Left kidney (tissue), 1 donor: ENCODE measurements at regions not wholly inside any gene's neighbourhood (a gene's known extent, or its start where the extent isn't known, plus 50 kb on each side); places are given as distances from the start of the nearest gene placed in this dataset.
"Not testable (repeated sequence)": the region's sequence is repeated elsewhere in the genome, so short reads cannot be mapped to it uniquely, and the experiment has no call there.

Source experiments
- DNase-seq: peaks from one replicate; pipeline ENCODE4 v3.0.0-alpha.2; 2013

DNA sequence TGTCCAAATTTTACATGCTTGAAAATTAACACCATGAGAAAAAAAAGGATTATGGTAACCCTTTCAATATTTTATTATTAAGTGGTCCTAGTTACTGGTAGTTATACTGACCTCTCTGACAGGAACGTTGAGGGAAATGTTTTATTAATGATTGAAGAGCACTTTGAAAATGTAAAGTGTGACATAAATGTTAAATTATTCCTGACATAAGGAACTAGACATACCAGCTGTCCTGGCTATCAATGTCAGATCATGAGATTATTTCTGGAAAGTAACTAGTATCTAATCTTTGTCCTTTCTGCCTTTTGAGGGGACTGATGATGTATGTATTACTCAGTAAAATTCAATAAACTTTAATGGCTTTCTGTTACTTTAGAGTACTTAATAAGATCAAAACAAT, 1538.5 kb upstream of the CDH6 start:
- DNase-seq: no peak

DNA sequence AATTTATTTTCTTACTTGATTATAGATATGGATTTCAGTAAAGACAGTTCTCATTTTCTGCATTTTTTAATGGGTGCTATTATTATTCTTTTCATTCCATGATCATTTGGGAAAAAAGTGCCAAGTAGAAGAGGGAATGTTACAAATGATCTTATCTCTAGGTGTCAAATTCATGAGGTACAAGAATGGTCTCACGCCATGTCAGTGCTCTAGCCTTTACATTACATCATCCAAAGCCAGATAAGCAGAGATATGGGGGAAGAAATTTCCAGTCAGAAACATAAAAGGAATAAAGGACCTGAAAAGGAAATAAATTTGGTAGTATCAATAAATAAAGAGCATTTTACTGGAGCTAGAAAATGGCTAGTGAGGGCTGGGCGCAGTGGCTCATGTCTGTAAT, 1544.2 kb upstream of the CDH6 start:
- DNase-seq: no peak

DNA sequence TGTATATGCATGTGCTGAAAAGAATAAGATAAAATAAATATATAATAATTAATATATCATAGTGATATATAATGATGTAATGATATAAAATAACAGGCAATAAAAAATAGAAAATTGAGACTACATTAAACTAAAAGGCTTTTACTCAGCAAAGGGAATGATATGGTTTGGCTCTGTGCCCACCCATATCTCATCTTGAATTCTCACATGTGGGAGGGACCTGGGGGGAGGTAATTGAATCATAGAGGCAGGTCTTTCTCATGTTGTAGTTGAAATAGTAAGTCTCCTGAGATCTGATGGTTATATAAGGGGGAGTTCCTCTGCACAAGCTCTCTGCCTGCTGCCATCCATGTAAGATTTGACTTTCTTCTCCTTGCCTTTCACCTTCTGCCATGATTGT, 1550.9 kb upstream of the CDH6 start:
- no peak for DNase-seq

DNA sequence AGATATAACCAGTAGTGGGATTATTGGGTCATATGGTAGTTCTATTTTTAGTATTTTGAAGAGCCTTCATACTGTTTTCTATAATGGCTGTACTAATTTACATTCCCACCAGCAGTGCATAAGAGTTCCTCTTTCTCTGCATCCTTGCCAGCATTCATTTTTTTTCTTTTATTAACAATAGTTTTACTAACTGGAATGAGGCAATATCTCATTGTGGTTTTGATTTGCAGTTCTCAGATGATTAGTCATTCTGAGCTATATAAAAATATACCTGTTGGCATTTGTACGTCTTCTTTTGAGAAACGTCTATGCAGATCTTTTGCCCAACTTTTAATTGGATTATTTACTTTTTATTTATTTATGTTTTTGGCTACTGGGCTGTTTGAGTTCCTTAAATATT, 1579.3 kb upstream of the CDH6 start:
- no peak for DNase-seq

DNA sequence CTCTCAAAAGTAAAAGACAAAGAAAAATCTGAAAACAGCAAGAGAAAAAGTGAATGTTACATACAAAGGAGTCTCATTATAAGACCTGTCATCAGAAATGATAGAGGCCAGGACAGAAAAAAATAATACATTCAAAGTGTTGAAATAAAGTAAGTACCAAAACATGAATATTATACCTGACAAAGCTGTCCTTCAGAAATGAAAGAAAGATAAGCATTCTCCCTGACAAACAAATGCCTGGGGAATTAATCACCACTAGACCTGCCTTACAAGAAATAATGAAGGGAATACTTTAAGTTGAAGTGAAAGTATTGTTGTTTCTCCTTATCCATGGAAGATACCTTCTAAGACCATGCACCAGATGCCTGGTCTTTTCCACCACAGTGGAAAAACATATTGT, 1605.2 kb upstream of the CDH6 start:
- DNase-seq: no peak

DNA sequence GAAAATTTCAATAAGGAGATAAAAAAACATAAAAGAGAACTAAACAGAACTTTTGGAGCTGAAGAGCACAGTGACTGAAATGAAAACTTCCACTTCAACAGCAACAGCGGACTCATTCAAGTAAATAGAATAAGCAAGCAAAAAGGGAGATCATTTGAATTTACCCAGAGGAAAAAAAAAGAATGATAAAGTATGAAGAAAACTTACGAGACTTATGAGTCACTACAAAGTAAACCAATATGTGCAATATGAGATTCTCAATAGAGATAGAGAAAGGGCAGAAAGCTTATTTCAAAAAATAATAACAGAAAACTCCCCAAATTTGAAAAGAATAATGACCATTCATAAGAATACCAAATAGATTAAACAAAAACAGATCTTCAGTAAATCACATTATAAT, 1605.7 kb upstream of the CDH6 start:
- DNase-seq: no peak

DNA sequence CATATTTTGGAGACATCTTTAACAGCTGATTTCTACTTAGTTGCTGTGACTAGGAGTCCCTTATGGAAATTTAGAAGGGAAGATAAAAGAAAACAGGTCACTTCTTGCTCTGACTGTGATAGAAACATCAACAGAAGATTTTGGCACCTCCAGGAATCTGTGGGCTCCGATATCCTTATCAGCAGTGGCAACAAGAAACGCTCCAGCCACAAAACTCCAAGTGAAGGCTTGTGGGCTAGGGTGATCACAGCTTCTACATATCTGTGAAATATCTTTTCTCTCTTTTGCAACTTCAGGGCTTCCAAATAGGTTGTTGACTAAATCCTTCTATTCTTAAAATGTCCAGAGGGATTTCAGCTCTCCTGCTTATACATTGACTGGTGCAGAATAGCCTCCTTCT, 1625.5 kb upstream of the CDH6 start:
- DNase-seq: no peak

DNA sequence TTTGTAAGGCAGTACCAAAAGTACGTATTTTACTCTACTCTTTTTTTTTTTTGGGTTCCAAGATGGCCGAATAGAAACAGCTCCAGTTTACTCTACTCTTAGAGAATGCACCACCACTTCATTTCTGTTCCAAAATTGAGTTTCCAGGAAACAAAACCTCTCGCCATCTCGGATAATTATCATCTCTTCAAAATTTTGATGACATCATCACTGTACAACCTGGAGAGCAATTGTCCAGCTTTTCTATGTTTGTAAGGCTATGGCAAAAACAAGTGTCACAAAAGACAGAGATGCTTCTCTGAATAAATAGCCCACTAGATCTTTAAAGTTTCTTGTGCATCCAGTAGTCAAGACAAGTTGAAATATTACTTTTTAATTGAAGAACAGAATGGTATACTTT, 1631.9 kb upstream of the CDH6 start:
- no peak for DNase-seq

DNA sequence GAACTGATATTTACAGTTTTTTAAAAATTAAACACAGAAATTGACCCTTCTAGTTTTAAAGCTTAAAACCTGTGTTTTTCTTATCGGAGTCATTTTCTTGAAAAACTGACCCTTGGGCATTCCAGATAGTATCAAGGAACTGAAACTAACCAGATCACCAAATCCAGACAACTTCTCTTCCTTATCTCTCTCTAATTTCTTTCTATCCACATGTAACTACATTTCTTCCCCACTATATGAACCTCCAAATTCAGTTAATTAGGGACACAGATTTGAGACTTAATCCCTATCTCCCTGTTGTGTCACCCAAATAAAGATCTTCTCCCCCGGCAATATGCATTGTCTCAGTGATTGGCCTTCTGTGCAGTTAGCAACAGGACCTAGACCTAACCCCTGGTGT, 1643.0 kb upstream of the CDH6 start:
- DNase-seq: no peak

DNA sequence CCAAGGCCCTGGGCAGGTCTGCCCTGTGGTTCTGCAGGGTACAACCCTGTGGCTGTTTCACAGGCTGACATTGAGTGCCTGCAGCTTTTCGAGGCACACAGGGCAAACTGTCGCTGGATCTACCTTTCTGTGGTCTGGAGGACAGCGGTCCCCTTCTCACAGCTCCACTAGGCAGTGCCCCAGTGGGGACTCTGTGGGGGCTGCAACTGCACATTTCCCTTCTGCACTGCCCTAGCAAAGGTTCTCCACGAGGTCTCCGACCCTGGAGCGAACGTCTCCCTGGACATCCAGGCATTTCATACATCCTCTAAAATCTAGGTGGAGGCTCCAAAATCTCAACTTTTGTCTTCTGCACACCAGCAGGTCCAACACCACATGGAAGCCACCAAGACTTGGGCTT, 1645.2 kb upstream of the CDH6 start:
- no peak for DNase-seq

DNA sequence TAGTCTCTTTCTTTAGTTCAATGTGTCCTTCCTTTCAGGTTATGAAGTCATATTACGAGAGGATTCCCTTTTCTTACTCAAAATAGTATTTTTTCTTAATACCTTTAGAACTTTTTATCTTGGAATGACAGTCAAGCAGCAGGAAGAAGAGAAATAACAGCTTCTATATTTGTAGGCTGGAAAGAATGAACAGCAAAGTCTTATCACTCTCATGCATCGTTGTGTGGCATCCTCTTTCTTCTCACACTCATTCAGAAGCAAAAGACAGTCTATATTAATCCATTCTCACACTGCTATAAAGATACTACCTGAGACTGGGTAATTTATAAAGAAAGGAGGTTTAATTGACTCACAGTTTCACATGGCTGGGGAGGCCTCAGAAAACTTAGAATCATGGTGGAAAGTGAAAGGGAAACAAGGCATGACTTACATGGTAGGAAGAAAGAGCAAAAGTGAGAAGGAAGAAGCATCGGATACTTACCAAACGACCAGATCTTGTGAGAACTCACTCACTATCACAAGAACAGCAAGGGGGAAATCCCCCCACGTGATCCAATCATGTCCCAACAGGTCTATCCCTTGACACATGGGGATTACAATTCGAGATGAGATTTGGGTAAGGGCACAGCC, 1646.1 kb upstream of the CDH6 start:
- DNase-seq: no peak

DNA sequence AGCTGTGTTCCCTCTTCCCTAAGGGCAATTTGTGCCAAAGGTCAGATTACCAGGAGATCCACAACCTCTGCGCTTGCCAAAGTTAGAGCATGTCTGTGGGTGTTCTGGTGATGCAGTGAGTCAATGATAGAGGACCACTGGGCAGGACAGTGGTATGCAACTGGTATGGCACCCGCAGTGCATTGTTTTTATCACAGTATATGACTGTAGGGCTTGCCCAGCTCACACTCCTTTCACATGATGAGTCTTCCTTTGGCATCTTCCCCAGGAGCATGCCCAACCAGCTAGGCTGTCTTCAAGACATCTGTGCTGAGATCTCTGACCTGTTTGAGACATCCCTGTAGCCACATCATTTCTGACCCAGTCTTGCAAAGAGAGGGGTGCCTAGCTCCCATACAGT, 1650.0 kb upstream of the CDH6 start:
- no peak for DNase-seq

DNA sequence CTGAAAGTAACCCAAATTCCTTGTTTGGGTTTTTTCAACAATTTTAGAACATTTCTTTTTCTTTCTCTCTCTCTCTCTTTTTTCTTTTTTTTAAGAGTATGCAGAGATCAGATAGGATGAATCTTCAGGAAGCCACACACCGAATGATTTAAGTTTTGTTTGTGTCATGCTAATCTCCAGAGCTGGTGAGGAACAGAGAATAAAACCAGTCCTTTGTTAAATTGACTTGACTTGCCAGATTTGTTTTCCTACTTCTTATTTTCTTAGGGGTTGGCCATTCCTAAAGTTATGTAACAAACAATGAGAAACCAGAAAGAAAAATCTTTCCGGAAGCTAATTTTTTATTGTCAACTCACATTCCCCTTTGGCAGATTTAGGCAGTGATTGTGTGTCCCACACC, 1669.3 kb upstream of the CDH6 start:
- no peak for DNase-seq

DNA sequence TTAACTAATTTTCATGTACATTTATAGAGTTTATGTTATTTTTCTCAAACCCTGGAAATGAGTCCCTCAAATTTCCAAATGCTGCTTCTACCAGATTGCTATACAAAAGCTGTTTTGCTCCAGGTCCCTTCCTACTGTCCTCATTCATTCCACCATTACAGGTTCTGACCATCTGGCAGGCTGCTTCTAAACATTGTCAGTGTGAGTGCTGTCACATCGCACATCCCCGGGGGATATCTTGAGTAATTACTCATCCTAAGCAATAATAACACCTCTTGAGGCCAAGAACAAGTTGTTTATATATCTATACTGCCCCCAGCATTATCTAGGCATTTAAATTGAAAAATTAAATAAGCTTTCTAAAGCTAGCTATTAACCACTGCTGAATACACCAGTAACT, 1675.3 kb upstream of the CDH6 start:
- no peak for DNase-seq

DNA sequence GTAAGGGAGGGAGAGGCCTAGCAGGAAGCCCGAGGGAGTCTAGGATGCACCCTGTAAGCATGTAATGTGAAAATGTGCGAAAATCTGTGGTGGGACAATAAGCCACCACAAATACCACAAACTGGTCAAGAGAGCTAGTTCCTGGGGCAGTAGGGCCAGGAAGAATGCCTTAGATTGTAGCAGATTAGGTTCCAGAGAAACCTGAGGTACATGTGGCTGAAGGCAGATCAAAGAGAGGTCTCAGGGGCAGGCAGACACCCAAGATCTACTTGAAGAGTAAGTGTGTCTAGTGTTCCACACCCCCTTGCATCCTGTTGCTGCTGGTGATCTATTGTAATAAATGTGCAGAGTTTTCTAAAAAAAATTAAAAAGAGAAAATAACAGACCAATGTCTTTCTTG, 1677.3 kb upstream of the CDH6 start:
- DNase-seq: no peak

DNA sequence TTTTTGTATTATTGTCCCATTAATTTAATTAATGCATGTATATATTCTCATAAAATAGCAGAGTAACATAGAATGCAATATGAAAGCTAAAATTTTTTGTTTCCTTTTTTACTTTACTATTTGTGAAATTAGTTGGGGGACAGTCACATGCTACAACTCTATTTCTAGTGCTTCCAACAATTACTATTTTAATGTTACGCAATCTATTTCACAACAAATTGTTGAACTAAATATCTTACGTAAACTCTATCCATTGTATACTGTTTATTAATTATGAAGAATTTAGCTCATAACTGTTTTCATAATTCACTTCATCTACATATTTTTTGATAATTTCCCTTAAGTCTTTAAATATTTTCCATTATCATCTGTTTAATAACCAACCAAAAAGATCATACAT, 1685.4 kb upstream of the CDH6 start:
- no peak for DNase-seq

DNA sequence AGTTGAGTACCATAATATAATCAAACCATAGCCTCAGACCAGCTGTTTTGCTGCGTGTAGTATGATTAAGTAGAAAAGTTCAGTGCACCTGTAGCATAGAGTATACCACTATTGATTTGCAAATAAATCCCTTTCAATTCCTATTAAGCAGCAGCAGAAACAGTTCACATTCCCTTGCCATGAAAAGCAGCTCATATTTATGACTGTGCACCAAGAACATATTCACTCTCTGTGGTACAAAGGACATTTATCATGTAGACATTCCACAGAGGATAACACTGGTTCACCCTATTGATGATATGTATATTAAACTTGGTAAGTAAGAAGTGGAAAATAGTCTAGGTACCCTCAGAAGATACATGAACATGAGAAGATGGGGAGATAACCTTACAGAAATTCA, 1689.1 kb upstream of the CDH6 start:
- DNase-seq: no peak

DNA sequence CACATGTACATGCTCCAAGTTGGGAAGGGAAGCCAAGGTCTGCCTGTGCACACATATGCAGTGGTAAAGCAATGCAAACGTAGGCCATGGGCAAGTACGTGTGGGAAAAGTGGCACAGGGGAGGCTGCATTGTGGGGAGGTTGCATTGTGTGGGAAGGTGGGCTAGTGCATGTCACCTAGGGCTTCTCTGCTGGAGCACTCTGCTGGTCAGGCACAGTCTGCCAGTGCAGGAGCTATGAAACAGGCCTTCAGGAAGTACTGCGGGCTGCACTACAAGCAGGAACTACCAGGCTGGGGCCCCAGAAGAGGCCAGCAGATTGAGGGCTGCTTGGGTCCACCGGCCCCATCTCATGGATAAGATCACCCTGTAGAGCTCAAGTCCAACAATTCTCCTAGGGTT, 1694.6 kb upstream of the CDH6 start:
- no peak for DNase-seq

DNA sequence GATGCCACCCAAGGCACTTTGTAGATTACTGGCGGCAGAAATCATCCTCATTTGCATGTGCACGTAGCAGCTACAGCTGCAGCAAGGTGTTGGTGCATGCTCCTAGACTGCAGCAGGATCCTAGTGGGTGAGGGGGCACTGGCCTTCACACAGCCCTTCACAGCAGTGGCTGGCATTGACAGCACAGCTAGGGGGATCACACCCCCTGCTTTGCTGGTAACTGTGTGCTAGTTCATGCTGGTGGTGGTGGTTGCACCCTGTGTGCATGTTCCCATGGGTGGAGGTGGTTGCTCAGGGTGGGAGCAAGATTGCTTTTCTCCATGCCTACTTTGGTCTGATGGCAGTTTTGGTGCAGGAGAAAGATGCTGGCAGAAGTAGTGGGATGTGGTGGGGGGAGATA, 1695.1 kb upstream of the CDH6 start:
- no peak for DNase-seq

DNA sequence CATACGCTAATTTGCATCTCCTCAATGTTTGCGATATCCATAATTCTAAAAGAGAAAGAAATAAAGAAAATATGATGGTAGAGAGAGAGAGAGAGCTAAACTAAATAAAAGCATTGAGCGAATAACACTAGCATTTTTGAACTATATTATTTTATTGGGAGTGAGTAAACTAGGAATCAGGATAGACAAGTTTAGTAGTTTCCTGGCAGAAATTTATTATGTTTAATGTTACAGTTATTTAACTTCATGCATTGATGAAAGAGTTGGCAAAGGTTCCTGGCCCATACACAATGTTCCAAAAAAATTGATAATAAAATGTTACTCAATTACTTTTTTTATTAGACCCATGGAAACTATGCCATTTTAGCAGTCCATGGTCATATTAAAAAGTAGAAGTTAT, 1708.2 kb upstream of the CDH6 start:
- DNase-seq: no peak

DNA sequence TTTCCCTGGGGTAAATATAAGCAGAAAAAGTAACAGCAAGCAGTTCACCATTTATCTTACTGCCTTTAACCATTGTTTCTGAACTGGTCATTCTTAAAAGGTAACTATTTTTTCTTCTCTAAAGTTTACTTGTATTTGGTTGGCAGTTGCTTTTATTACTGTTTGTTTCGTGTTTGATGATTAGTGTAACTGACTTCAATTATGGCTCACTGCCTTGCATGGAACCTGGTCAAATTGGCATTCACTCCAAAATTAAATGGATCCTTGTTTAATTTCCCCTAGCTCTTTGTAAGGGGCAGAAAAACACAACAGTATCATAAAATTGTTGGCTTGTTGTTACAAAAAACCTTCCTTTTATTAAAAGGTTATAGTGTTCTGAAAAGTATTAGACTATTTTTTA, 1723.9 kb upstream of the CDH6 start:
- no peak for DNase-seq

DNA sequence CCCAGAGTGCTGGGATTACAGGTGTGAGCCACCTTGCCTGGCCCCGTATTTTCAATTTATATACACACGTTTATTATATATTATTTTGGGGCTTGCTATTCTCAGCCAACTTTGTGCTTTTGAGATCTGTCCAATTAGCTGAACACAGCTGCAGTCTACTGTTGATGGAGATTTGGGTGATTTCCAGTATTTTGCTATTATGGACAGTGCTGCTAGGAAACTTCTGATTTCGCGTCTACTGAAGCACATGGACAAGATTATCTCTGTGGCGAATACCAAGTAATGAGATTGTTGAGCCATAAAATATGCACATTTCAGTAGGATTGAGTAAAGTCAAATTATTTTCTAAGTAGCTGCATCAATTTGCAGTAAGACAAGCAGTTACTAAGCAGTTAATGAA, 1731.2 kb upstream of the CDH6 start:
- no peak for DNase-seq

DNA sequence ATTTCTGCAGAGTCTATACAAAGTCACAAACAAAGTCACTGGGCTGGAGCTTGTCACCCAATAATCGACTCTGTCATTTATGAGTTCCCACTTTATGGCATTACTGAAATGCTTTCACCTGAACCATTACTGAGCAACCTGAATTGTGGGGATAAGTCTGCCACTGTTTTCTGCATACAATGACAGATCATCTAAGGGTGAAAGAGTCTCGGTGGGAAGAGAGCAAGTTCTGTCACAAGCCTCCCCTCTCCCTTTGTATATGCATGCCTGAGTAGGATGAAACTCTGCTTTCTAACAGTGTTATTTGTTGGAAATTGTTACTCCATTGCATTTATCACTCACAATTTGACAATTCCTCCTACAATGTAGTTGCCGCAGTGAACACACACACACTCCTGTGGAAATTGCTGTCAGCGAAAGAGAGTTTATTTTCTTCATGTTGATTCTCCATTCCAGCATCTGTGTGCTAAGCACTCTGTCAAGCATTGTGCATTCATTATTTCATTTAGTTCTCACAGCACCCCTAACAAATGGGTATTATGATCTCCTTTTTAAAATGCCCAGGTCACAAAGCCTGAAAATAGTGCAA, 1732.4 kb upstream of the CDH6 start:
- DNase-seq: no peak

DNA sequence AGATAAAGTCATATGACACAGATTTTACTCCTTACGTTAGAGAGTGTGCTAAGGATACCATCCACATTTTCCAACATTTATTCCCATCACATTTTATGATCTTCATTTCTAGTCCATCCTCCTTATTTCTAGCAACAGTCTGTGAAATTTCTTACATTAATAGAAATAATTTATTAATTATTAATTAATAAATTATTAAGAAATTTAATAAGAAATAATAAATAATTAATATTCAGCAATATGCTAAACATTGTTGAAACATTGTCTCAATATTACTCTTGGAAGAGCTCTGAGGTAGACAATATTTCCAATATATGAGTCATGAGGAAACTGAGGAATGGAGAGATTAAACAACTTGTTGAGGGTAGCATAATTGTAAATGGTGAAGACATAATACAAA, 1742.5 kb upstream of the CDH6 start:
- DNase-seq: not testable (repeated sequence)

DNA sequence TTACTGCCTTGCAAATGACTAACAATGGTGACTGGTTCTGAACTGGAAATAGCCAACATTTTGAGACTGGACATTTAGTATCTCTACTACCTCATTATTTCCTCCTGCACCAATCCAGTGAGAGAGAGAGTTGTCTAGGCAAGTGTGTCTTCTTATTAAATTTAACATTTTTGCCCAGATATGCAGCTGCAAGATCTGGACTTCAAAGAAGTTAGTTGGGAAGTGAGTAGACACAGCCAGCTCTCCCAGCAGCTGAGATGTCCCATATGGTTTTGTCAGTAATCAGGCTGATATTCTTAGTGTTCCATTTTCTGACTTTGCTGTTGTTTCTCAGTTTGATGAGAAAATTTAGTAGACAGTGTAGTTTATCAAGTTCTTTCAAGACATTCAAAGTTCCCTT, 1778.8 kb upstream of the CDH6 start:
- no peak for DNase-seq
